IPS-18a (cell line): ENCODE measurements at regions not wholly inside any gene's neighbourhood (a gene's known extent, or its start where the extent isn't known, plus 50 kb on each side); places are given as distances from the start of the nearest gene placed in this dataset.

Experiments used
- H3K27ac ChIP-seq: one replicate; pipeline ENCODE4 v1.5.1; 2013; ENCODE audit warnings: low read length
- H3K27me3 ChIP-seq: one replicate; pipeline ENCODE4 v1.6.1; 2013; ENCODE audit warnings: mild to moderate bottlenecking, low read length; ENCODE audit not compliant: control insufficient read depth, insufficient read depth
- H3K36me3 ChIP-seq: one replicate; pipeline ENCODE4 v1.6.1; 2013; ENCODE audit warnings: low read depth, low read length; ENCODE audit not compliant: control insufficient read depth
- H3K4me1 ChIP-seq: one replicate; pipeline ENCODE4 v1.6.1; 2013; ENCODE audit warnings: low read depth, low read length; ENCODE audit not compliant: control insufficient read depth
- H3K4me3 ChIP-seq: one replicate; pipeline ENCODE4 v1.5.1; 2013; ENCODE audit warnings: low read length
- H3K9ac ChIP-seq: one replicate; pipeline ENCODE4 v1.6.1; 2013; ENCODE audit warnings: mild to moderate bottlenecking, low read length, moderate library complexity
- H3K9me3 ChIP-seq: one replicate; pipeline ENCODE4 v1.6.1; 2013; ENCODE audit warnings: low read depth, low read length; ENCODE audit not compliant: control insufficient read depth

GRCh38 chr5:28561522-28561921, 1523.1 kb upstream of the CDH9 start:
- H3K4me1 ChIP-seq, result no peaks in the 10 kb centered on the region
- H3K36me3 ChIP-seq, result no peaks in the 10 kb centered on the region
- H3K27ac ChIP-seq, result no peak overlapping the region
- H3K27me3 ChIP-seq, result no peaks in the 10 kb centered on the region
- H3K4me3 ChIP-seq, result no peak overlapping the region
- H3K9ac ChIP-seq, result no peak overlapping the region
- H3K9me3 ChIP-seq, result no peaks in the 10 kb centered on the region

- H3K4me3 ChIP-seq, result no peak overlapping the region
- H3K36me3 ChIP-seq, result no peaks in the 10 kb centered on the region
Measured at GRCh38 chr5:28558196-28558595, 1519.8 kb upstream of the CDH9 start.

DNA sequence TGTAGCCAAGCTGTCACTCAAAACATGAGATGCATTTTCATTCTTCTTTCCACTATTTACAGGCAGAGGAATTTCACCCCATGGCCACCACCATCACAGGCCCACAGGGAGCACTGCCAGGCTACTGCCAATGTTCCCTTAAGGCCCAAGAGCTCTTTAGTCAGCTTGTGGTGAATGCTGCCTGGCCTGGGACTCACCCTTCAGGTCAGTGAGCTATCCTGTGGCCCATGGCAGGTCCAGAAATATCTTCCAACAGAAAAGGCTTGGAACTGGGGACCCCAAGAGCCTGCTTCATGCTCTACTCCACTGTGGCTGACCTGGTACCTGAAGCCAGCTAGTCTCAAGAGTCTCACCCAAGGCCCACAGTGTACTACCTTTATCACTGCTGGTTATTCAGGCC, 1518.7 kb upstream of the CDH9 start:
- no peak overlapping the region for H3K4me3 ChIP-seq
- no peaks in the 10 kb centered on the region for H3K9me3 ChIP-seq
- H3K36me3 ChIP-seq, result no peaks in the 10 kb centered on the region
- no peak overlapping the region for H3K27ac ChIP-seq
- H3K4me1 ChIP-seq, result no peaks in the 10 kb centered on the region
- H3K27me3 ChIP-seq, result no peaks in the 10 kb centered on the region
- no peak overlapping the region for H3K9ac ChIP-seq

More at GRCh38 chr5:28558196-28558595, 1519.8 kb upstream of the CDH9 start:
- Histone ChIP-seq H3K9ac (no peak overlapping the region), H3K27ac (no peak overlapping the region), H3K4me1 (no peaks in the 10 kb centered on the region), H3K27me3 (no peaks in the 10 kb centered on the region), H3K9me3 (no peaks in the 10 kb centered on the region)

DNA sequence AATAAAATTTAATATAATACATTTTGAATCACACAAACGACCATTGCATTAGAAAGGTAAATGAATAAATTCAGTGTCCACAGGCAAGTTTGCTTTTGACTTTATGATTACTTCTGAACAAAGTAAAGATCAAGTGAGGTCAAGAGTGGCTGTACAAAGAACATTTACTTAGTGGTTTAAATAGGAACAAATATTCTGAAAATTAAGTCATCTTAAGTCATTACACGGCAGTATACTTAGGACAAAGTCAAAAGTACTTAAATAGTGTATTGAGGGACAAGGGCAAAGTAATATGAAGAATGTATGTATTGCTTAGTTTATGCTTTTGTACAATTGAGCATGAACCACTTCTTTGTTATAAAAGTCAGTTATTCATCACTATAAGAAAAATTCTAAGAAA, 1511.2 kb upstream of the CDH9 start:
- Histone ChIP-seq H3K27ac (no peak overlapping the region), H3K36me3 (no peaks in the 10 kb centered on the region), H3K9me3 (no peaks in the 10 kb centered on the region), H3K4me3 (no peak overlapping the region), H3K27me3 (no peaks in the 10 kb centered on the region), H3K4me1 (no peaks in the 10 kb centered on the region), H3K9ac (no peak overlapping the region)

GRCh38 chr5:28548856-28549255, 1510.5 kb upstream of the CDH9 start:
- Histone ChIP-seq H3K9ac (no peak overlapping the region), H3K27me3 (no peaks in the 10 kb centered on the region), H3K4me3 (no peak overlapping the region), H3K27ac (no peak overlapping the region), H3K36me3 (no peaks in the 10 kb centered on the region), H3K4me1 (no peaks in the 10 kb centered on the region), H3K9me3 (no peaks in the 10 kb centered on the region)

- H3K27me3 ChIP-seq, result no peaks in the 10 kb centered on the region
- H3K4me1 ChIP-seq, result no peaks in the 10 kb centered on the region
- H3K27ac ChIP-seq, result no peak overlapping the region
- no peaks in the 10 kb centered on the region for H3K9me3 ChIP-seq
- no peaks in the 10 kb centered on the region for H3K36me3 ChIP-seq
- H3K9ac ChIP-seq, result no peak overlapping the region
- no peak overlapping the region for H3K4me3 ChIP-seq
Measured at GRCh38 chr5:28544501-28544900, 1506.1 kb upstream of the CDH9 start.

- Histone ChIP-seq H3K9me3 (no peaks in the 10 kb centered on the region), H3K4me3 (no peak overlapping the region), H3K27me3 (no peaks in the 10 kb centered on the region), H3K9ac (no peak overlapping the region), H3K4me1 (no peaks in the 10 kb centered on the region), H3K27ac (no peak overlapping the region), H3K36me3 (no peaks in the 10 kb centered on the region)
Measured at GRCh38 chr5:28543473-28544098, 1505.2 kb upstream of the CDH9 start.

DNA sequence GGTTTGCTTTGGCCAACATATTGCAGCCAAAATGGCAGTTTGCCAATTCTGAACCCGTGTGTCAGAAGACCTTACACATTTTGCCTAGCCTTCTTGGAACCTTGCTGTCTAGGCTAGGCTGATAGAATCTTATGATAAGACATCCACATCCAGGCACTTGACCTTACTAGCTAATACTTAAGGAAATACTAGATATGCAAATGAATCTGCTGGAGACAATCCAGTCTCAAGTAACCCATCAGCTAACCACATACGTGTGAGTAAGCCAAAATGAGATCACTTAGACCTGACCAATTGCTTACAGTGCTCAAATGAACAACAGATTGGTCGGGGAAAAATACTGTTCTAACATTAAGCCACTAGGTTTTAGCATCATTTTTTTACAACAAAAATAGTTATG, 1504.6 kb upstream of the CDH9 start:
- H3K4me1 ChIP-seq, result no peaks in the 10 kb centered on the region
- no peaks in the 10 kb centered on the region for H3K36me3 ChIP-seq
- H3K27ac ChIP-seq, result no peak overlapping the region
- H3K9me3 ChIP-seq, result no peaks in the 10 kb centered on the region
- H3K4me3 ChIP-seq, result no peak overlapping the region
- H3K9ac ChIP-seq, result no peak overlapping the region
- no peaks in the 10 kb centered on the region for H3K27me3 ChIP-seq

GRCh38 chr5:28523888-28524635, 1485.7 kb upstream of the CDH9 start:
- no peak overlapping the region for H3K4me3 ChIP-seq
- H3K9ac ChIP-seq, result no peak overlapping the region
- peaks cover 34% of the 10 kb centered on the region for H3K27me3 ChIP-seq
- no peaks in the 10 kb centered on the region for H3K36me3 ChIP-seq
- no peaks in the 10 kb centered on the region for H3K9me3 ChIP-seq
- no peaks in the 10 kb centered on the region for H3K4me1 ChIP-seq
- H3K27ac ChIP-seq, result no peak overlapping the region

DNA sequence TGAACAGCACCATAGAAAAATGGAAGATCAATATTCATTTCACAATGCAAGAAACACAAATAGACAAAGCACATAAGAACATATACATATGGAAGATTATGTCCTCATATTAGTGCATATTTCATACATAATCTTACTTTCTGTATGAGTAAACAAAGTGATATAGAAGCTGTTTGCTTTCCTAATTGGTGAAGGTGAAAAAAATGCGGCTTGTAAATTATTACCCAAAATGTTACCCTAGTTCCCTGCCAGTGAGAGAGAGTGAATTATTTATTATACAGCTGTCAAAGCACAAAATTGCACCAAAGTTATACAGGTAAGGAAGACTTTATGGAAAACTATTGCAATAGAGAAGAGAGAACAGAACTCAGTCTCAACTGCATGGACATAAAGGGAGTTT, 1485.0 kb upstream of the CDH9 start:
- peaks cover 36% of the 10 kb centered on the region for H3K27me3 ChIP-seq
- H3K9me3 ChIP-seq, result no peaks in the 10 kb centered on the region
- H3K27ac ChIP-seq, result no peak overlapping the region

GRCh38 chr5:28517691-28518090, 1479.3 kb upstream of the CDH9 start:
- Histone ChIP-seq H3K9ac (no peak overlapping the region), H3K27me3 (peaks cover 34% of the 10 kb centered on the region), H3K27ac (no peak overlapping the region), H3K4me1 (no peaks in the 10 kb centered on the region), H3K36me3 (no peaks in the 10 kb centered on the region), H3K4me3 (no peak overlapping the region), H3K9me3 (no peaks in the 10 kb centered on the region)

More for the DNA sequence above, 1485.0 kb upstream of the CDH9 start:
- Histone ChIP-seq H3K9ac (no peak overlapping the region), H3K36me3 (no peaks in the 10 kb centered on the region), H3K4me3 (no peak overlapping the region), H3K4me1 (no peaks in the 10 kb centered on the region)

GRCh38 chr5:28516722-28517121, 1478.3 kb upstream of the CDH9 start:
- Histone ChIP-seq H3K9ac (no peak overlapping the region), H3K36me3 (no peaks in the 10 kb centered on the region), H3K27me3 (peaks cover 24% of the 10 kb centered on the region), H3K27ac (no peak overlapping the region), H3K4me1 (no peaks in the 10 kb centered on the region), H3K4me3 (no peak overlapping the region), H3K9me3 (no peaks in the 10 kb centered on the region)
